ENCODE measurements at regions not wholly inside any gene's neighbourhood (a gene's known extent, or its start where the extent isn't known, plus 50 kb on each side); places are given as distances from the start of the nearest gene placed in this dataset.

- TF ChIP-seq EZH2 (IDR thresholded peaks at IDR 0.05) (no peak), ZNF274 (IDR thresholded peaks at IDR 0.05; ENCODE audit: low read depth, low read length) (no peak), TCF7L2 (IDR thresholded peaks at IDR 0.05; ENCODE audit: borderline replicate concordance, extremely low read depth, insufficient read depth, insufficient read length) (no peak), POLR2A (IDR thresholded peaks at IDR 0.05; ENCODE audit: borderline replicate concordance, extremely low read depth, insufficient read depth, insufficient read length) (no peak), YY1 (IDR thresholded peaks at IDR 0.05; ENCODE audit: extremely low read depth, insufficient replicate concordance, low read depth, low read length) (no peak), SP1 (IDR thresholded peaks at IDR 0.05; ENCODE audit: low read depth) (no peak)
- TF ChIP-seq, protein P1, sequence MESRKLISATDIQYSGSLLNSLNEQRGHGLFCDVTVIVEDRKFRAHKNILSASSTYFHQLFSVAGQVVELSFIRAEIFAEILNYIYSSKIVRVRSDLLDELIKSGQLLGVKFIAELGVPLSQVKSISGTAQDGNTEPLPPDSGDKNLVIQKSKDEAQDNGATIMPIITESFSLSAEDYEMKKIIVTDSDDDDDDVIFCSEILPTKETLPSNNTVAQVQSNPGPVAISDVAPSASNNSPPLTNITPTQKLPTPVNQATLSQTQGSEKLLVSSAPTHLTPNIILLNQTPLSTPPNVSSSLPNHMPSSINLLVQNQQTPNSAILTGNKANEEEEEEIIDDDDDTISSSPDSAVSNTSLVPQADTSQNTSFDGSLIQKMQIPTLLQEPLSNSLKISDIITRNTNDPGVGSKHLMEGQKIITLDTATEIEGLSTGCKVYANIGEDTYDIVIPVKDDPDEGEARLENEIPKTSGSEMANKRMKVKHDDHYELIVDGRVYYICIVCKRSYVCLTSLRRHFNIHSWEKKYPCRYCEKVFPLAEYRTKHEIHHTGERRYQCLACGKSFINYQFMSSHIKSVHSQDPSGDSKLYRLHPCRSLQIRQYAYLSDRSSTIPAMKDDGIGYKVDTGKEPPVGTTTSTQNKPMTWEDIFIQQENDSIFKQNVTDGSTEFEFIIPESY (IDR thresholded peaks at IDR 0.05; ENCODE audit: extremely low read depth, insufficient replicate concordance, low read length) = no peak
These were observed 90.2 kb upstream of the FAM174A start (continued) for GRCh38 chr5:100444961-100445360.

DNA sequence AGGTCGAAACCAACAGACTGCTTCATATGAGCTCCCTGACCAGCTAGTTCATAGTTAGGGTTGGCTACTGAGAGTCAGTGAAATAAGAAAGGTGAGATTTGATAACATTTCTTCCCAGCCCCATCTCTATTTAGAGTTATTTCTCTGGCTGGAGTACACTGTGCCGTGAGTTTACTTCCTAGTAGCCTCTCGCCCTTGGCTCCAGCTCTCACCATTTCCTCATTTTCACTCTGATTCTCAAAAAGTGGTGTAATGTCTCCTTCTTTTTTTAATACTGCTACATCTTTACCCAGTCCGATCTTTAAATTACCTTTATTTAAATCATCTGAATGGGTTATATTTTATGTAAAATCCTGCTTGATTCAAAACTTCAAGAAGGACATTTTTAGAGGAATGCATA is 100.4 kb upstream of the FAM174A start:
- intact Hi-C loops (cut with micrococcal nuclease) = no loop called here
- H3K9me3 ChIP-seq (ENCODE audit: control insufficient read depth in 1 of 2, insufficient read depth in 1 of 2, low read depth in 1 of 2, low read length in 2 of 2) = no peaks in the 10 kb centered on the region
- no peaks in the 10 kb centered on the region for H3K4me1 ChIP-seq (ENCODE audit: control insufficient read depth in 1 of 2, insufficient read depth in 2 of 2, low read length in 2 of 2)
- H3K9ac ChIP-seq (ENCODE audit: low read length) = no peak overlapping the region
- ChIA-PET POLR2A (no interaction called here), CTCF (no interaction called here), RAD21 (ENCODE audit: low non-redundant PET in 1 of 2, low total read pairs in 2 of 2, uncharacterized antibody in 2 of 2, unreplicated experiment in 2 of 2) (no interaction called here)
- H3K4me3 ChIP-seq (replicated peaks in 1 of 2; ENCODE audit: low read depth in 1 of 2, low read length in 2 of 2) = no peak overlapping the region
- DNase-seq (ENCODE audit: low read depth, low spot score) = no peak
- H3K79me2 ChIP-seq (ENCODE audit: insufficient read depth, low read length) = no peaks in the 10 kb centered on the region
- no peaks in the 10 kb centered on the region for H4K20me1 ChIP-seq (ENCODE audit: insufficient read depth)
- ATAC-seq = no peak
- H3K4me2 ChIP-seq (ENCODE audit: low read length) = no peak overlapping the region
- H2AFZ ChIP-seq (ENCODE audit: low read depth, low read length, poor library complexity, severe bottlenecking) = no peak overlapping the region
- TF ChIP-seq ELF1 (IDR thresholded peaks at IDR 0.05; ENCODE audit: borderline replicate concordance, low read depth) = no peak
- no peak for TF ChIP-seq EGR1 (IDR thresholded peaks at IDR 0.05; ENCODE audit: low read depth)
- no peak for TF ChIP-seq CEBPB (IDR thresholded peaks at IDR 0.05; ENCODE audit: low read depth)
- no peak for TF ChIP-seq ATF3 (IDR thresholded peaks at IDR 0.05)
- H3K36me3 ChIP-seq (ENCODE audit: control insufficient read depth in 1 of 2, insufficient read depth in 2 of 2, low read length in 2 of 2) = no peaks in the 10 kb centered on the region
- no peaks in the 10 kb centered on the region for H3K9me2 ChIP-seq (ENCODE audit: insufficient read depth)
- BruUV-seq (replicated peaks) = no TSS peak
- H3K27ac ChIP-seq (ENCODE audit: low read depth, low read length) = no peak overlapping the region
- no peaks in the 10 kb centered on the region for H3K27me3 ChIP-seq (ENCODE audit: insufficient read depth, low read length)
